ENCODE measurements at regions not wholly inside any gene's neighbourhood (a gene's known extent, or its start where the extent isn't known, plus 50 kb on each side); places are given as distances from the start of the nearest gene placed in this dataset.
"Not testable (repeated sequence)": the region's sequence is repeated elsewhere in the genome, so short reads cannot be mapped to it uniquely, and the experiment has no call there.

- not testable (repeated sequence) for DNase-seq (ENCODE audit: low spot score)
These were observed 199.9 kb upstream of the CHORDC1 start for GRCh38 chr11:90422787-90423186.

GRCh38 chr11:90414221-90414620 lies 191.4 kb upstream of the CHORDC1 start:
- DNase-seq (ENCODE audit: low spot score), result no peak

GRCh38 chr11:90407350-90407749 lies 184.5 kb upstream of the CHORDC1 start:
- peak; percentile 26 for DNase-seq (ENCODE audit: low spot score)

DNA sequence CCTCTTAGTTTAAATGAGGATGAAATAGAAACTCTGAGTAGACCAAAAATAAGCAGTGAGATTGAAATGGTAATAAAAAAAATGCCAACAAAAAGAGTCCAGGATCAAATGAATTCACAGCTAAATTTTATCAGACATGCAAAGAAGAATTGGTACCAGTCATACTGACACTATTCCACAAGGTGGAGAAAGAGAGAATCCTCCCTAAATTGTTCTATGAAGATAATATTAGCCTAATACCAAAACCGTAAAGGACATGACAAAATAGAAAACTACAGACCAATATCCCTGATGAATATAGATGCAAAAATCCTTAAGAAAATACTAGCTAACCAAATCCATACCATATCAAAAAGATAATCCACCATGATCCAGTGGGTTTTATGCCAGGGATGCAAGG lies 169.8 kb upstream of the CHORDC1 start:
- DNase-seq (ENCODE audit: low spot score), result no peak

- no peak for DNase-seq (ENCODE audit: low spot score)
These were observed 168.9 kb upstream of the CHORDC1 start for GRCh38 chr11:90391756-90392155.

GRCh38 chr11:90380206-90380605 lies 157.4 kb upstream of the CHORDC1 start:
- no peak for DNase-seq (ENCODE audit: low spot score)

- no peak for DNase-seq (ENCODE audit: low spot score)
These were observed 151.1 kb upstream of the CHORDC1 start for GRCh38 chr11:90373971-90374370.

DNA sequence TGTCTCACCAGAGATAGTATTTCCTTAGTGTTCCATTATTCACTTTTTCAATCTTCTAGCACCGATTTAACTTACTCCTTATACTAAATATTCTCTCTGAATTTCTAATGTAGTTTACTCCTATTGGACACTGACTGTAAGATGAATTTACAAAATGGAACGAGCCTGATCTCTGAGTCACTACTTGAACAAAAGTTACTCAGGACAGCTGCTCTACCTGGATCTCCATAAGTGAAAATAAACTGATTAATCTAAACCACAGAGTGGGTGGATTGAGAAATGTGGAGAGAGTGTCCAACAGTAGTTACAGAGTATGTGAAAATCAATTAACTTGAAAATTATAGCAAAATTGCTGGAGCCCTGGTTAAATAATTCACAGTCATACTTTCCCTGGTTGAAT lies 141.7 kb upstream of the CHORDC1 start:
- no peak for DNase-seq (ENCODE audit: low spot score)

GRCh38 chr11:90363739-90364138 lies 140.9 kb upstream of the CHORDC1 start:
- no peak for DNase-seq (ENCODE audit: low spot score)

- no peak for DNase-seq (ENCODE audit: low spot score)
These were observed 132.4 kb upstream of the CHORDC1 start for GRCh38 chr11:90355200-90355599.

DNA sequence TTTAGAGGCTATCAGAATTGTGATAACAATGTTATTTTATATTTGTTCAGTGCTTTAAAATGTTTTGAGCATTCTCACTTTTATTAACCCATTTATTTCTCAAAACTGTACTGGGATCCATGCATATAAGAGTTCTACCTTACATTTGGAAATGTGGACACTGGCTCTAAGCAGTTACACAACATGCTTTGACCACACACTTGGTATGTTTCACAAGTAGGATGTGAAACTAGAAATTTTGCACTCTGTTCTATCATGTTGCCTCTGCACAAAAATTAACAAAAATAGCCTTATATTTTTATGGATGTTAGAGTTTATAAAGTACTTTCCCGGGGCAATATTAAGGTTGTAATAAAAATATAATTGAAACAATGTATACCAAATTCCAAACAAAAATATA lies 126.9 kb upstream of the CHORDC1 start:
- no peak for DNase-seq (ENCODE audit: low spot score)

GRCh38 chr11:90344546-90344945 lies 121.7 kb upstream of the CHORDC1 start:
- no peak for DNase-seq (ENCODE audit: low spot score)

- no peak for DNase-seq (ENCODE audit: low spot score)
These were observed 120.8 kb upstream of the CHORDC1 start for GRCh38 chr11:90343673-90344072.

GRCh38 chr11:90341986-90342385 lies 119.1 kb upstream of the CHORDC1 start:
- DNase-seq (ENCODE audit: low spot score), result no peak

DNA sequence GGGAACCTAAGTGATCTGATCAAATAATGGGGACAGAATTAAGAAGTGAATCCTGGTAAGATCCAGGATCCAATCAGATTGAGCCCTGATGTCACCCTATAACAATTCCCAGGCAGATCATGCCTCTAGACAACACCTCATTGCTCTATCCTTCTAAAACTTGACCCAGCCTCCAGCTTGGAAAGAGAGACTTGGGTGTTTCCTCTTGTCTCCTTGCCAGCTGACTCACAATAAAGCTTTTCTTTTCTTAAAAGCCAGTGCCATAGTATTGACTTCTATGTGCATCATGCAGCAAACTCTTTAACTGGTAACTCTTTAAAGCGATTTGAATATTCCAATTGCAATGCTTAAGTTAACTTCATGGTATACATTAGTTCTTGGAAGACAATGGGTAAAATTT lies 109.6 kb upstream of the CHORDC1 start:
- DNase-seq (ENCODE audit: low spot score), result peak; percentile 60

GRCh38 chr11:90330632-90331031 lies 107.8 kb upstream of the CHORDC1 start:
- DNase-seq (ENCODE audit: low spot score), result no peak

GRCh38 chr11:90329043-90329442 lies 106.2 kb upstream of the CHORDC1 start:
- DNase-seq (ENCODE audit: low spot score), result no peak

DNA sequence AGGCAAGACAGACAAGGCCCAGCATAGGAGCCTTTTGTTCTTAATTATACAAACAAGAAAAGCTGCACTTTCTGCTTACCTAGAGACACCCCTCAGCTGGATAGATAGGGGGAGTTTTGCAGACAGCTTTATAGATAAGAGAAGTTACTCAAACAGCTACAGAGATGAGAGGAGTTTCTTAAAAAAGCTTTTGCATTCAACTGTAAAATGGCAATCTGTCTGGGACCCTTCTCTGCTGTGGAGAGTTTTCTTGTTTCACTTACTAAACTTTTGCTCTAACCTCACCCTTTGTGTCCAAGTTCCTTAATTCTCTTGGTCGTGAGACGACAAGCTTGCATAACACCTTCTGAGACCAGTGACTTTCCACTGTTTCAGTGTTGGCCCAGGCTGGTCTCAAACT lies 103.8 kb upstream of the CHORDC1 start:
- DNase-seq (ENCODE audit: low spot score), result no peak

- no peak for DNase-seq (ENCODE audit: low spot score)
These were observed 100.4 kb upstream of the CHORDC1 start for GRCh38 chr11:90323289-90323688.

DNA sequence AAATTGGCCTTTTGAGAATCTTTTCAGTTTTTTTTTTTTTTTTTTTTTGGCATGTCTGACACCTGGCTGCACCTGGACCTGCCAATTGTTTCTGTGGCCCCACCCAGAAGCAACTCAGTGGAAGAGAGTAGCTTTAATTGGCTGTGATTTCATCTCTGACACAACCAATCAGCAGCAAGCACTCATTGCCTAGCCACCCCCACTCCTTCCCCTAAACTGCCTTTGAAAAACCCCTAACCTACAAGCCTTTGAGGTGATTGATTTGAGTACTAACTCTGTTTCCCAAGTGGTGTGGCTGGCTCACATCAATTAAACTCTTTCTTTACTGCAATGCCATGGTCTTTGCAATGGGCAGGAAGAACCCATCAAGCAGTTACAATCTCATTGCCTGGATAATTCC lies 98.2 kb upstream of the CHORDC1 start:
- no peak for DNase-seq (ENCODE audit: low spot score)

DNA sequence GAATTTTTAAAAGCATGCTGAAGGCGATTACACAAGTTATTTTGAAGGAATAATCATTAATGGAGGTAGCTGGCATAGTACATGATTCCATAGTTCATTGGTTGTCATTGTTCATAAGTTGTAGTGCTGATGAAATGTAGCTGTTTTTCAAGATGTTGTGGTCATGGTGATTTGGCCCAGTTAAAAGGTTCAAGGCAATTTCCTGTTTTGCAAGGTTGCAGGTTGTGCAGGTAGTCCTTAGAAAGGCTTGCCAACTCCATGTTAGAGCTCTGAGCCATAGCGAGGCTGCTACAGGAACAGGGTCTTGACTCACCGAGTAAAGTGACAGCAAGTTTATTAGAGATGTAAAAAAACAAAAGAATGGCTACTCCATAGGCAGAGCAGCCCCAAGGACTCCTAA lies 95.8 kb upstream of the CHORDC1 start:
- no peak for DNase-seq (ENCODE audit: low spot score)

DNA sequence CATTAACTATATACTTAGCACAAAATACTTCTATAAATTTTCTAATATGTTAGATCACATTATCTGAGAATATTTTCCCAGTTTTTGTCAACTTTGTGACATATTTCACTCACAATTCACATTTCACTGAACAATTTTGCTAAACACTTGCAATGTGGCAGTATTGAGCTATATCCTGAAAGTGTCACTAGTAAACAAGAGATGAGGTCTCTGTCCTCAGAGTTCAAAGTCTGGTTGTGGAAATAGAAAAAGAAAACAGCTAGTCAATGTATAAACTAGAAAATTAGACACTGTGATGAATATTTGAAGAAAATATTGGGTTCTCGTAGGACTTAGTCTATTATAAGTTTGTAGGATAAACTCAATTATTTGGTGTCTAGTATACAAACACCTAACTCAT lies 87.4 kb upstream of the CHORDC1 start:
- no peak for DNase-seq (ENCODE audit: low spot score)

GRCh38 chr11:90309693-90310092 lies 86.8 kb upstream of the CHORDC1 start:
- DNase-seq (ENCODE audit: low spot score), result no peak

- no peak for DNase-seq (ENCODE audit: low spot score)
These were observed 71.7 kb upstream of the CHORDC1 start for GRCh38 chr11:90294526-90294925.

GRCh38 chr11:90294091-90294490 lies 71.2 kb upstream of the CHORDC1 start:
- no peak for DNase-seq (ENCODE audit: low spot score)
